Endothelial cell of umbilical vein (primary cell): ENCODE measurements at regions not wholly inside any gene's neighbourhood (a gene's known extent, or its start where the extent isn't known, plus 50 kb on each side); places are given as distances from the start of the nearest gene placed in this dataset.

Experiments
- BruUV-seq: library from RNA; stranded (reverse); fragments of 400-500 nt; replicated peaks from 2 replicates; lab custom pipeline; 2021; lab: Mats Ljungman, UMichigan
- CTCF ChIA-PET: fragments of 300-600, 350-600 bp; sonication (Branson Sonifier 250); formaldehyde crosslinking; loops from one replicate; lab custom pipeline; 2021; ENCODE audit warnings: antibody characterized with exemption, inconsistent platforms; lab: Charles Lee
- POLR2A ChIA-PET: fragments of 300-600, 350-600 bp; sonication (Branson Sonifier 250); formaldehyde crosslinking; loops from one replicate; lab custom pipeline; 2021; ENCODE audit warnings: antibody characterized with exemption, inconsistent platforms; lab: Charles Lee
- DNase-seq: peaks from one replicate; pipeline ENCODE4 v3.0.0-alpha.2; 2011; ENCODE audit warnings: low read depth, low spot score
- FAIRE-seq: peaks from 2 replicates; lab custom pipeline; 2011; peaks lifted over from hg19 to GRCh38; lab: Jason Lieb, UNC
- H2AFZ ChIP-seq: 2 replicates; pipeline ENCODE4 v1.6.0; 2012; ENCODE audit warnings: low read depth, low read length, control low read depth, inconsistent platforms
- H3K27ac ChIP-seq: 2 replicates; pipeline ENCODE4 v1.5.1; 2011; ENCODE audit warnings: low read depth, mild to moderate bottlenecking, control low read depth, low read length, moderate library complexity; ENCODE audit not compliant: insufficient read depth
- H3K27me3 ChIP-seq, 2 experiments: 2 replicates each; pipeline versions ENCODE4 v1.6.0 to v1.6.1; 2011; ENCODE audit warnings: low read length in 2 of 2, mixed read lengths in 1 of 2; ENCODE audit not compliant: control insufficient read depth in 2 of 2, insufficient read depth in 2 of 2
- H3K36me3 ChIP-seq, 2 experiments: 2 replicates in 1 of 2; 3 replicates in 1 of 2; pipeline ENCODE4 v1.5.1; 2011; ENCODE audit warnings: low read length in 2 of 2, mild to moderate bottlenecking in 1 of 2, moderate library complexity in 1 of 2; ENCODE audit not compliant: control insufficient read depth in 2 of 2, insufficient read depth in 2 of 2; ENCODE audit errors: extremely low read depth in 1 of 2
- H3K4me1 ChIP-seq: 3 replicates; pipeline ENCODE4 v1.5.1; 2011; ENCODE audit warnings: mild to moderate bottlenecking, low read length; ENCODE audit not compliant: control insufficient read depth, insufficient read depth; ENCODE audit errors: extremely low read depth
- H3K4me2 ChIP-seq: 2 replicates; pipeline ENCODE4 v1.6.1; 2011; ENCODE audit warnings: low read length, control low read depth, mixed read lengths; ENCODE audit not compliant: insufficient read depth
- H3K4me3 ChIP-seq, 3 experiments: fragments of 200-600 bp in 1 of 3; sonication (generic), shearing (Covaris generic) in 1 of 3; replicated peaks in 1 of 3; 2 replicates each; pipeline ENCODE4 v1.5.1; 2011 to 2016; ENCODE audit warnings: control low read depth in 3 of 3, low read length in 3 of 3, mild to moderate bottlenecking in 2 of 3, inconsistent platforms in 1 of 3, low read depth in 1 of 3, moderate library complexity in 1 of 3; ENCODE audit not compliant: insufficient read depth in 1 of 3
- H3K79me2 ChIP-seq: 2 replicates; pipeline ENCODE4 v1.6.0; 2012; ENCODE audit warnings: low read length, inconsistent platforms; ENCODE audit not compliant: control insufficient read depth, insufficient read depth
- H3K9ac ChIP-seq: replicated peaks from 2 replicates; pipeline ENCODE3; 2011; ENCODE audit warnings: low read length, control low read depth; ENCODE audit not compliant: insufficient read depth; ENCODE audit errors: extremely low read depth
- H3K9me1 ChIP-seq: replicated peaks from 3 replicates; pipeline ENCODE4 v1.6.0; 2011; ENCODE audit warnings: mild to moderate bottlenecking, low read length; ENCODE audit not compliant: control insufficient read depth, insufficient read depth; ENCODE audit errors: extremely low read depth
- H3K9me3 ChIP-seq: replicated peaks from 2 replicates; pipeline ENCODE4 v1.5.1; 2012; ENCODE audit warnings: low read length, inconsistent platforms; ENCODE audit not compliant: control insufficient read depth, insufficient read depth
- H4K20me1 ChIP-seq: replicated peaks from 2 replicates; pipeline ENCODE3; 2011; ENCODE audit warnings: mild to moderate bottlenecking, low read length; ENCODE audit not compliant: control insufficient read depth, insufficient read depth; ENCODE audit errors: extremely low read depth
- CTCF ChIP-seq, 2 donors: IDR thresholded peaks; 1 replicate in 1 of 2; 2 replicates in 1 of 2; pipeline ENCODE4 v1.5.1; 2011; ENCODE audit warnings: low read length in 2 of 2, mild to moderate bottlenecking in 2 of 2, moderate library complexity in 2 of 2, control low read depth in 1 of 2, inconsistent platforms in 1 of 2, low read depth in 1 of 2; ENCODE audit not compliant: insufficient read depth in 1 of 2; ENCODE audit errors: extremely low read depth in 1 of 2
- EZH2 ChIP-seq: IDR thresholded peaks from 2 replicates; pipeline ENCODE4 v1.6.1; 2012; ENCODE audit warnings: borderline replicate concordance, low read depth, mild to moderate bottlenecking, moderate library complexity, low read length, inconsistent platforms; ENCODE audit not compliant: severe bottlenecking
- FOS ChIP-seq: IDR thresholded peaks from 2 replicates; pipeline ENCODE4 v1.6.1; 2011; ENCODE audit warnings: mild to moderate bottlenecking, low read length, moderate library complexity, borderline replicate concordance; ENCODE audit not compliant: insufficient read depth
- GATA2 ChIP-seq: IDR thresholded peaks from 2 replicates; pipeline ENCODE4 v1.7.0; 2011; ENCODE audit warnings: low read depth, mild to moderate bottlenecking, moderate library complexity, mixed read lengths, low read length; ENCODE audit not compliant: insufficient read length, insufficient read depth
- JUN ChIP-seq: IDR thresholded peaks from 2 replicates; pipeline ENCODE4 v1.6.1; 2011; ENCODE audit warnings: borderline replicate concordance, low read depth; ENCODE audit not compliant: insufficient read length, insufficient read depth
- MAX ChIP-seq: IDR thresholded peaks from 2 replicates; pipeline ENCODE4 v1.6.1; 2011; ENCODE audit not compliant: insufficient read depth, insufficient read length
- MYC ChIP-seq: IDR thresholded peaks from one replicate; pipeline ENCODE4 v1.6.1; 2011; ENCODE audit warnings: mild to moderate bottlenecking, low read depth, low read length
- POLR2A ChIP-seq: IDR thresholded peaks from 2 replicates; pipeline ENCODE4 v1.6.1; 2012; ENCODE audit warnings: low read depth, mild to moderate bottlenecking, control low read depth, low read length
- POLR2AphosphoS5 ChIP-seq: IDR thresholded peaks from 2 replicates; pipeline ENCODE4 v1.6.1; 2012; ENCODE audit warnings: low read depth, mild to moderate bottlenecking, control low read depth, low read length, moderate library complexity; ENCODE audit not compliant: insufficient read depth
- dilution Hi-C: fragments of 300-500 bp; cut with MboI; formaldehyde crosslinking; loops from one replicate; pipeline ENCODE4 v1.15.0; 2019; ENCODE audit warnings: low sequenced_read_pairs; ENCODE audit not compliant: extremely low pct_ligation_motif_present
- intact Hi-C: fragments of 100-400 bp; cut with micrococcal nuclease; formaldehyde crosslinking; loops from one replicate; pipeline ENCODE4 v1.10.0; 2022

GRCh38 chr3:88632226-88632625 is 475.2 kb upstream of the EPHA3 start:
- intact Hi-C loops: no loop called here
- POLR2A ChIA-PET: no interaction called here
- Histone ChIP-seq H3K4me3 (no peak overlapping the region), H2AFZ (no peak overlapping the region), H3K36me3 (no peaks in the 10 kb centered on the region), H3K4me2 (no peak overlapping the region), H4K20me1 (no peaks in the 10 kb centered on the region), H3K9me3 (no peaks in the 10 kb centered on the region), H3K27ac (no peak overlapping the region), H3K4me1 (no peaks in the 10 kb centered on the region), H3K27me3 (no peaks in the 10 kb centered on the region), H3K79me2 (no peaks in the 10 kb centered on the region), H3K9me1 (no peaks in the 10 kb centered on the region), H3K9ac (no peak overlapping the region)
- CTCF ChIA-PET: no interaction called here
- TF ChIP-seq POLR2A (no peak), EZH2 (no peak), MAX (no peak), GATA2 (no peak), MYC (no peak), JUN (no peak)
- dilution Hi-C loops: no loop called here
- FAIRE-seq (no peak), DNase-seq (no peak)
- no TSS peak for BruUV-seq

- no peaks in the 10 kb centered on the region for H3K27me3 ChIP-seq
- H3K4me1 ChIP-seq: no peaks in the 10 kb centered on the region
- TF ChIP-seq MAX (no peak), FOS (no peak), POLR2AphosphoS5 (no peak), CTCF (IDR thresholded peaks at IDR 0.05; ENCODE audit: extremely low read depth in 1 of 2, insufficient read depth in 1 of 2, low read depth in 1 of 2, low read length in 2 of 2) (no peak), GATA2 (no peak), EZH2 (no peak), POLR2A (no peak), MYC (no peak), JUN (no peak)
- no peak for DNase-seq
- no peak overlapping the region for H3K4me3 ChIP-seq
- no peak overlapping the region for H3K9ac ChIP-seq
- H2AFZ ChIP-seq: no peak overlapping the region
- no peak overlapping the region for H3K27ac ChIP-seq
- no TSS peak for BruUV-seq
- POLR2A ChIA-PET: no interaction called here
- dilution Hi-C loops: no loop called here
- no peaks in the 10 kb centered on the region for H4K20me1 ChIP-seq
- FAIRE-seq: no peak
- H3K9me3 ChIP-seq: no peaks in the 10 kb centered on the region
- CTCF ChIA-PET: no interaction called here
- no peaks in the 10 kb centered on the region for H3K79me2 ChIP-seq
- H3K36me3 ChIP-seq: no peaks in the 10 kb centered on the region
- intact Hi-C loops: no loop called here
- H3K4me2 ChIP-seq: no peak overlapping the region
- no peaks in the 10 kb centered on the region for H3K9me1 ChIP-seq
These were observed 466.8 kb upstream of the EPHA3 start for GRCh38 chr3:88640581-88640980.
